ENCODE measurements at regions not wholly inside any gene's neighbourhood (a gene's known extent, or its start where the extent isn't known, plus 50 kb on each side); places are given as distances from the start of the nearest gene placed in this dataset.

DNA sequence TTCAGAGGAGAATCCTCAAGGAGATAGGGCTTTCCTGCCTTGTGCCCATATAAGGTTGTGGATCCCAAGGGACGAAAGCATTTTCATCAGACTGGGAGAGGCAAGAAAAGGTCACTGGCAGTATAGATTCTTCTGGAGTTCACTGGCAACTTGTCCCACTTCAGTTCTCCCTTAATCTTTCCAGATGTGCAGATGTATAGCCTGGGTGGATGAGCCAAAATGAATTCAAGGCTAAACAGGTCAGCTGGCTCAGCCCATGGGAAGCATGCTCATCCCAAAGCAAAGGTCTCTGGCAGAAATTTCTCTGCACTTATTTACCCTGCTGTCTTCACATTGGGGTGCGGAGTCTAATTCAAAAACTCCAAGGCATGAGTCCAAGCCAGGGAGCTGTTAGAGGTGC, 148.9 kb upstream of the TNP1 start:
- TF ChIP-seq POLR2A (IDR thresholded peaks at IDR 0.05; ENCODE audit: low read length) (no peak), GATA1 (IDR thresholded peaks at IDR 0.05; ENCODE audit: low read depth, low read length) (no peak)
